Right renal pelvis (tissue), 4 donors: ENCODE measurements at regions not wholly inside any gene's neighbourhood (a gene's known extent, or its start where the extent isn't known, plus 50 kb on each side); places are given as distances from the start of the nearest gene placed in this dataset.
"Not testable (repeated sequence)": the region's sequence is repeated elsewhere in the genome, so short reads cannot be mapped to it uniquely, and the experiment has no call there.

ENCODE experiments used
- DNase-seq, 4 donors: peaks; one replicate each; pipeline ENCODE4 v3.0.0-alpha.2; 2013; ENCODE audit warnings: low read depth in 4 of 4, low spot score in 3 of 4, missing footprints in 1 of 4

GRCh38 chr2:194504876-194505275, 1152.2 kb upstream of the SLC39A10 start:
- not testable (repeated sequence) for DNase-seq

DNA sequence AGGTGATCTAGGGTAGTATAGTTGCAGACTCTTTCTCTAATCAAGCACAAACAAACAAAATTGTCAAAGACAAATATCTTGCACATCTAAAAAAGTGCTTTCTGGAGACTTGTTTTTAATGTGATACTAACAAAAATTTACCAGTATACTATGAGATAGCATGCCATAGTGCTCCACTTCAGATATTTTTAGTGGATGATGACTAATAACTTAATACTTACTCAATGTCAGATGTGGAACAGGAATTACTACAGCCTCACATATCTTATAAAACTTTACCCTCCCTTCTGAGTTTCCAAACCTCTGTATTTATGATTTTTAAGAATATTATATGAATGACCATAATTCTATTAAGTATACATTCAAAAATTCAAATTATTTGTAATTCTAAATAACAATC, 1162.0 kb upstream of the SLC39A10 start:
- DNase-seq, result no peak

GRCh38 chr2:194494401-194494800, 1162.6 kb upstream of the SLC39A10 start:
- DNase-seq, result no peak

GRCh38 chr2:194491409-194492115, 1165.5 kb upstream of the SLC39A10 start:
- no peak for DNase-seq

GRCh38 chr2:194486326-194486725, 1170.7 kb upstream of the SLC39A10 start:
- DNase-seq, result no peak

GRCh38 chr2:194483041-194483440, 1174.0 kb upstream of the SLC39A10 start:
- DNase-seq, result no peak

- DNase-seq, result no peak
Observed at GRCh38 chr2:194465641-194466040, 1191.4 kb upstream of the SLC39A10 start.

DNA sequence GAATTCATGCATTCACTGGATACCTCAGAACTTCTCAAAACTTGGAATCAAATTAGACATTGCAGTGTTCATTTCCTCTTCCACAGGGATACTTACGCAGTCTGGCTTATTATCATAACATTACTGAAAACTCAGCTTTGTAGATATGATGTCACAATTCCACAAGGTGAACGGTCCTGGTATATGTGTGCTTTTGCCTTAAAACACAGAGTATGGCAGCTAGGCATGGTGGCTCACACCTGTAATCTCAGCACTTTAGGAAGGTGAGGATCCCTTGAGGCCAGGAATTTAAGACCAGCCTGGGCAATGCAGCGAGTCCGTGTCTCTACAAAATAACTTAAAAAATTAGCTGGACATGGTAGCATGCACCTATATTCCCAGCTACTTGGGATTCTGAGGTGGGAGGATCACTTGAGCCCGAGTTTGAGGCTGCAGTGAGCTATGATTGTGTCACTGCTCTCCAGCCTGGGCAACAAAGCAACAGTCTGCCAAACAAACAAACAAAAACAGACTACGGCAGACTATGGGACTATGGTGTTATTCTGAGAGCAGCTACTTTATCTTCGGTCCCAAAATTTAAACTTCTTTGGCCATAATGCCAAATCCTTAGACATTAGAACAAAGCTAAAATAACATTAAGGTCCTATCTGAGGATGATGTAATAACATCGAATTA, 1191.9 kb upstream of the SLC39A10 start:
- DNase-seq, result no peak

DNA sequence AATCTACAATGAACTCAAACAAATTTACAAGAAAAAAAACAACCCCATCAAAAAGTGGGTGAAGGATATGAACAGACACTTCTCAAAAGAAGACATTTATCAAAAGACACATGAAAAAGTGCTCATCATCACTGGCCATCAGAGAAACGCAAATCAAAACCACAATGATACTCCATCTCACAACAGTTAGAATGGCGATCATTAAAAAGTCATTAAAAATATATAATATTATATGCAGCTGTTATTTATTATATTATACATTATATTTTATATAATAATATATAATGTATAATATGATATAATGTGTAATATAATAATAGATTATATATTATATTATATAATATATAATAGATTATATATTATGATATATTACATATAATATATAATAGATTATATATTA, 1194.1 kb upstream of the SLC39A10 start:
- not testable (repeated sequence) for DNase-seq

DNA sequence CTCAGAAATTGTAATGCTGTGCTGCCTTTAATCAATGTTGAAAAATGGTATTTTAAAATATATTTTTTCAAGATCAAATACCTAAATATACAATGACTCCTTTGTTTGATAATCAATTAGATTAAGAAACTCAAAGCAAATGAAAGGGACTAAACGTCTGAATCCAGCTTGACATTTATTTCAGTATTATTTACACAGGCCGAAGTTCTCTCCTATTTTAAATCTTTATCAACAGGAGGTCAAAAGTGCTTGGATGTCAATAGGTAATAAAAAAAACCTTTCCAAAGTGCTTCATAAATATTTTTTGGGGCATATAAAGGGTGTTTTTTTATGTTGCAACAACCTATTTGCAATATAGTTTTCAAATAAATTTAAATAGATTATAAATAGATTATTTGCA, 1201.7 kb upstream of the SLC39A10 start:
- no peak for DNase-seq

GRCh38 chr2:194452504-194452903, 1204.5 kb upstream of the SLC39A10 start:
- DNase-seq, result no peak

DNA sequence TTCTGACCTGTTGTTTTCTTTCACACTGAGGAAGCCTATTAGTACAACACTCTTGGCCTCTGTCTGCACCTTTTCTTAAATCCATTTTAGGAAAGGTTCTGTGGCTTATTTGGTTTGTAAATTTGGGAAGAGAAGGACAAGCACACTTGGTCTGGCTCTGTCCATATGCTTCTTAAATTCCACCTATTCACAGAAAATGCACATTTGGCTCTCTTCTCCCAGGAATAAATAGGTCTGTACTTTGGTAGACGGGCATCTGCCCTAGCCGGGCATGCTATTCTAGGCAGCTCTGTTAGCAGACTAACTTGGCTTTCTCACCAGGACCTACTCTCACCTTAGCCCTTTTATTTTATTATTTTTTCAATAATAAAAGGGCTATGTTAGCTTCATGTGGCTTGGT, 1211.8 kb upstream of the SLC39A10 start:
- no peak for DNase-seq

DNA sequence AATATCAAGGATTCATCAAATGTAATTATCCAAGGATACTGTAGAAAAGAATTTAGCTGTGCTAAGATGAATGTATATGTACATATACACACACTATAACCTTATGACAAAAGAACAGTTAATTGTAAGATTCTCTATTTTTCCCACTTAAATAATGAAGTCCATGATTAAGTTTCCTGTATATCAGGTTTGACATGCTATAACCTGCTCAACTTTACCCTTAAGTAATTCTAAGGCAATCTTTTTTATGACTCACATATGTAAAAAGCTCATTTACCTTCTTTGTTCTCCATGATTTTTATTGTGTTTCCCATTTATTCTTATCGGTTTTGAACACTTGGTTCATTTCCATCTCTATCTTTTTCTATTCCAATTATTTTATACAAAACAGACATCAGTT, 1213.1 kb upstream of the SLC39A10 start:
- no peak for DNase-seq

DNA sequence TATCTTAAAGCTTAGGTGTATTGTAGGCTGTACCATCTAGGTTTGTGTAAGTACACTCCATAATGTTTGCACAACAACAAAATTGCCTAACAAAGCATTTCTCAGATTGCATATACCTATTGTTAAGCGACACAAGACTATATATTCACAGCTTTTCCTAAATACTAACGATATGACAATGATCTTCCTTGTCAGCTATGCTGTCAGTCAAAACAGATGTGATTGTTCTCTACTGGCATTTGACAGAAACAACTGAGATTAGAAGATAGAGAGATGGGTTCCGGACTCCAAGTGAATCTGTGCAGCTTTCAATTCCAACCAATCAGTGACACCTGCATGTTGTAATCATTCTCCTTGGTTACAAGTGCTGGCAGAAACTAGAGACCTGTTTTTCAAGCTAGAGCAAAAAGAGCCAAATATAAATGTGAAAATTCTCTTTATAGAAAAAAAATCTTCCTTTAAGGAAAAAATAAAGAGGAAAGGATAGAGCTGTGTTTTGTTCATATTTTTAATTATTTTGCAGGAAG, 1232.3 kb upstream of the SLC39A10 start:
- DNase-seq, result no peak

- no peak for DNase-seq
Observed at GRCh38 chr2:194411221-194411620, 1245.8 kb upstream of the SLC39A10 start.

- DNase-seq, result no peak
Observed at GRCh38 chr2:194395818-194396217, 1261.2 kb upstream of the SLC39A10 start.

DNA sequence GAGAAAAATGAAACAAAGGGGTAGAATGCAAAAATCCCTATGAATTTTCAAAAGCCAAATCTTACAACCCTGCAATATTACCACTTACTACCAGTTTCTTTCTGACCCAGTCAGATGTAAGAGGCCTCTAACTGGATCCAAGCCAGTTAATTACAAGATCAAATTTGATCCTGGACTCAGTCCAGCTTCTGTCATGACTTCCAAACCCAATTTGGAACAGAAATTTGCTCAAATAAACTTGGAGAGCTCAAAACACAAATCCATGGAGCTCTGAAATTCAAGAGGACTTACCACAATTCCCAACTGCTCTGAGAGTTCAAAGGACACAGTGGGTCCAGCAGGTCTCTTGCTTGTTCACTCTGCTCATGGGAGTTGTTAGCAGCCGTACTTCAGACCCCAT, 1271.7 kb upstream of the SLC39A10 start:
- no peak for DNase-seq

- no peak for DNase-seq
Observed at GRCh38 chr2:194383401-194383800, 1273.6 kb upstream of the SLC39A10 start.

DNA sequence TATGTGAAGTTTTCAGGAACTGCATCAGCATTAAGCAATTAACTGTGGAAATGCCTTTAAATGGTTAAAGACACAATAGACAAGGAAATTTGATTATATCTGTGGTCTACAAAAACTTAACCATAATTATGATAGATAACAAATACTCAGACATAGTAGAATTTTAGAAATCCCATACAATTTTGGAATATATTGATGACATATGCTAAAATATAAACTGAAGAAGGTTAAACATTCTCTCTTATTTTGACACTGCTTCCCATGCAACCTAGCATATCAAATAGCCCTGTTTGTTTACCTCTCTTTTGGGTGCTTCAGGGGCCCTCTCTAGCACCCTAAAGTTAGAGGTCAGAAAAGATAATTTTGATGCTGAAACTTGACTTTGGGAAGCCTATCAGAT, 1274.8 kb upstream of the SLC39A10 start:
- no peak for DNase-seq

GRCh38 chr2:194380011-194380410, 1277.0 kb upstream of the SLC39A10 start:
- no peak for DNase-seq

- DNase-seq, result not testable (repeated sequence)
Observed at GRCh38 chr2:194367390-194367789, 1289.6 kb upstream of the SLC39A10 start.

DNA sequence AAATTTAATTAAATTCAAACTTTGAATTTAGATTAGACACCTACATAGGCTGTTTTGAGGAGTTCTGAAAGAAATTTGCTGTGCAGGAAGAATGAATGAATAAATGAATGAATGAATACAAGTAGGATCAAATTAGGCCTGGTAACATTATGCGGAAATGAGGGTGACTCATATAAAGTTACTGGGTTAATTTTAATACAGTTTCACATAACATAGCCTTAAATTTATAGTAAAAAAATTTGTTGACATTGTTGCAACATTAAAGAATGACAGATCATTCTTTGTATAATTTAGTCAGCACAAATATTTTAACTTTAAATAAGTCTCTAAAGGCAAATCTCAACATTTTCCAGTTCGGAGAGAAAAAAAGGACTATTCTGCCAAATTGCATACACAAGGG, 1293.1 kb upstream of the SLC39A10 start:
- no peak for DNase-seq
